ENCODE measurements at regions not wholly inside any gene's neighbourhood (a gene's known extent, or its start where the extent isn't known, plus 50 kb on each side); places are given as distances from the start of the nearest gene placed in this dataset.

DNA sequence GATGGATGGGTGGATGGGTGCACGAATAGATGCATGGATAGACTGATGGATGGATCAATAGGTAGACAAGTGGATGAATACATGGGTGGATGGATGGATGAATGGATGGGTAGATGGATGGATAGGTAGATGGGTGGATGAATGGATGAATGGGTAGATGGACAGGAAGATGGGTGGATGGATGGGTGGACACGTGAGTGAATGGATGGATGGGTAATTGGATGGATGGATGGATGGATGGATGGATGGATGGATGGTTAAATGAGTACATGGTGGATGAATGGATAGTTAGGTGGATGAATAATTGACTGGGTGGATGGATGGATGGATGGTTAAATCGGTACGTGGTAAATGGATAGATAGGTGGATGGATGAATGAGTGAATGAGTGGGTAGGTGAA is 89.7 kb upstream of the ZNF469 start:
- no peak overlapping the region for H3K4me3 ChIP-seq
- DNase-seq = no peak
- in situ Hi-C loops (cut with MboI; ENCODE audit: low sequenced_read_pairs in 4 of 4) = no loop called here
- TF ChIP-seq, protein P1, sequence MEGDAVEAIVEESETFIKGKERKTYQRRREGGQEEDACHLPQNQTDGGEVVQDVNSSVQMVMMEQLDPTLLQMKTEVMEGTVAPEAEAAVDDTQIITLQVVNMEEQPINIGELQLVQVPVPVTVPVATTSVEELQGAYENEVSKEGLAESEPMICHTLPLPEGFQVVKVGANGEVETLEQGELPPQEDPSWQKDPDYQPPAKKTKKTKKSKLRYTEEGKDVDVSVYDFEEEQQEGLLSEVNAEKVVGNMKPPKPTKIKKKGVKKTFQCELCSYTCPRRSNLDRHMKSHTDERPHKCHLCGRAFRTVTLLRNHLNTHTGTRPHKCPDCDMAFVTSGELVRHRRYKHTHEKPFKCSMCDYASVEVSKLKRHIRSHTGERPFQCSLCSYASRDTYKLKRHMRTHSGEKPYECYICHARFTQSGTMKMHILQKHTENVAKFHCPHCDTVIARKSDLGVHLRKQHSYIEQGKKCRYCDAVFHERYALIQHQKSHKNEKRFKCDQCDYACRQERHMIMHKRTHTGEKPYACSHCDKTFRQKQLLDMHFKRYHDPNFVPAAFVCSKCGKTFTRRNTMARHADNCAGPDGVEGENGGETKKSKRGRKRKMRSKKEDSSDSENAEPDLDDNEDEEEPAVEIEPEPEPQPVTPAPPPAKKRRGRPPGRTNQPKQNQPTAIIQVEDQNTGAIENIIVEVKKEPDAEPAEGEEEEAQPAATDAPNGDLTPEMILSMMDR (IDR thresholded peaks at IDR 0.05 in 4 of 5, conservative IDR thresholded peaks at IDR 0.05 in 1 of 5) = no peak
- no peak for TF ChIP-seq POLR2A (IDR thresholded peaks at IDR 0.05)
- H3K4me1 ChIP-seq = no peaks in the 10 kb centered on the region
- intact Hi-C loops (cut with DNase I; ENCODE audit: low total_unique reads) = no loop called here
- H3K9me3 ChIP-seq = no peaks in the 10 kb centered on the region
- peaks cover 0 to 13% (median 7%) of the 10 kb centered on the region in 3 donors for H3K27me3 ChIP-seq
- ATAC-seq = no peak
- H3K36me3 ChIP-seq = no peaks in the 10 kb centered on the region
- H3K27ac ChIP-seq = no peak overlapping the region

DNA sequence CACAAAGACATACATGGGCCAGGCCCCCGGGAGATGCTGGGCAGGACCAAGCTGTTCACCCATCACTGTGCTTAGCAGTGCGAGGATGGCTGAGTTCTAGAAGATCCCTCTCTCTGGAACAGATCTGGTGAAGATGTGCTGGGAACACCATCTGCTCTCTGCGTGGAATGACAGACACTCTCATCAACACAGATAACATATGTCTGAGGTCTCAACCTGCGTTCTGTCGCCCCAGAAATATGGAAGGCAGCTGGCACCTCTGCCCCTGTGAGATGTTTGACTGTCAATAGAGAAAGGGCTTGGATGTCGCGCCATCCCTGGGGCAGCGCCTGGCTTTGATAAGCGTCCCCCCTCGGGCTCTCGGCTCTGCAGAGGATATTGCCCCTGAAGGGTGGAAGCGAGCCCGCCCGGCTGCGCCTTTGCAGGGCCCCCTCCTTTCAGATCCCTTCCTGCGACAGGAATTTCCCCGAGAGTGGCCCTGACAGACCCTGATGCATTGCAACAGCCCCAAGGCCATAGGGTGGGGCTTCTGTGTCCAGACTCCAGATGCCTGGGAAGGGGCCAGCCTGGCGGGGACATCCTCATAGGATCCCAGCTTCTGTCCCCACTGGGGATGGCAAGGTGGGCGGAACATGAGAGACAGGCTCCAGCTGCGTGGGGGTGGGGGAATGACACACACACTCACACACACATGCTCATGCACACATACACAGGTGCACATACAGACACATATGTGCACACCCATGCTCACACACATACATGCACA is 86.9 kb upstream of the ZNF469 start:
- H3K36me3 ChIP-seq = no peaks in the 10 kb centered on the region
- ATAC-seq (no peak), DNase-seq (no peak)
- in situ Hi-C loops (cut with MboI; ENCODE audit: low sequenced_read_pairs in 4 of 4) = no loop called here
- TF ChIP-seq POLR2A (IDR thresholded peaks at IDR 0.05) = no peak
- TF ChIP-seq, protein P1 (IDR thresholded peaks at IDR 0.05 in 4 of 5, conservative IDR thresholded peaks at IDR 0.05 in 1 of 5) = no peak
- no peak overlapping the region for H3K27ac ChIP-seq
- intact Hi-C loops (cut with DNase I; ENCODE audit: low total_unique reads) = no loop called here
- H3K27me3 ChIP-seq = peaks cover 8 to 15% (median 8%) of the 10 kb centered on the region in 3 donors
- H3K4me3 ChIP-seq = no peak overlapping the region
- H3K9me3 ChIP-seq = no peaks in the 10 kb centered on the region
- no peaks in the 10 kb centered on the region for H3K4me1 ChIP-seq

DNA sequence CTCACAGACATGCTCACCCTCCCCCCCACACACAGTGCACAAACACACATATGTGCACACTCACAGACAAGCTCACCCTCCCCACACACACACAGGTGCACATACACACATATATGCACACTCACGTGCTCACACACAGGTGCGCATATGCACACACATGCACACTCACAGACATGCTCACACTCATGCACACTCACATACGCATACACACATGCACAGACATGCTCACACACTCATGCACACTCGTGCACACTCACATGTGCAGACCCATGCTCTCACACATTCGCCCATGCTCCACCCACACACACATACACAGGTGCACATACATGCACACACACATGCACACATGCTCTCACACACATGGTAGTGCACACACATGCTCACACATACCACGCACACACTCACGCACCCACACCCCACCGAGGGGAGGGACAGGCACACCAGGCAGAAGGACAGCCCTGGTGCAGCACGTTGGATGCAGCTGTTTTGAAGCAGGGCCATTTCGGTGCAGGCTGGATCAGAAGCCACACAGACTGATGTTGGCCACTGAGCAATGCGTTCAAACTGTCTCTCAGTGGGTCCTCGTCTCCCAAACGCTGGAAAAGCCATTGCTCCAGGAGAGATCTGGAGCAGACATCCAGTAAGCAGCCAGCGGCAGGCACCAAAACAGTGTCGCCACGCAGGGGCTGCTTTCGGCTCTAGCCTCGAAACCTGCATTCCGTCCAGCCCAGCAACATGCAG is 86.2 kb upstream of the ZNF469 start:
- H3K36me3 ChIP-seq = no peaks in the 10 kb centered on the region
- H3K4me3 ChIP-seq = no peak overlapping the region
- H3K9me3 ChIP-seq = no peaks in the 10 kb centered on the region
- in situ Hi-C loops (cut with MboI; ENCODE audit: low sequenced_read_pairs in 4 of 4) (no loop called here), intact Hi-C loops (cut with DNase I; ENCODE audit: low total_unique reads) (no loop called here)
- no peaks in the 10 kb centered on the region for H3K4me1 ChIP-seq
- peaks cover 10 to 14% (median 12%) of the 10 kb centered on the region in 3 donors for H3K27me3 ChIP-seq
- no peak for DNase-seq
- no peak for ATAC-seq
- no peak overlapping the region for H3K27ac ChIP-seq
- no peak for TF ChIP-seq POLR2A (IDR thresholded peaks at IDR 0.05)
- TF ChIP-seq, protein P1 (IDR thresholded peaks at IDR 0.05 in 4 of 5, conservative IDR thresholded peaks at IDR 0.05 in 1 of 5) = no peak

DNA sequence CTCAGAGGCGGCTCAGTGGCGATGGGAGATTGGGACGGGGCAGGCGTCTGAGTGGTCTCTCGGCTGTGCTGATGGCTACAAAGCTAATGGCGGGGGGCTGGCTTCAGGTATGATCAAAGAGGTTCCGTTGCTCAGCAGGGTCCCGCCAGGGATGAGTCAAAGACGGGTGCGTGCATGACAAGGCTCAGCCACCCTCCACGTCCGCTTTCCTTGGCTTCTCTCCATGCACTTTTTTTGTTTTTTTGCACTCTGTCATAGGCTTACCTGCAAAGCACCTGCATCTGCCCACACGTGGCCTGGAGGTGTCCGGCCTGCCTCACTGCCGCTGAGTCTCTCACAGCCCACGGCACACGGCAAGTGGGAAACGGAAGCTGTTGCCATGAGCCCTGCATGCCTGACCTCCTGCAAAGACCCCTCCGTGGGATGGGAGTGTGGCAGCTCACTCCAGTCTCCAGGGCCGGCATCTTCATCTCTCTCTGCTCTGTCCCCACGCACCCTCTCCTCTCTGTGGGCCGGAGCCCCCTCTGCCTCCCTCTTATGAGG is 85.5 kb upstream of the ZNF469 start:
- DNase-seq (no peak), ATAC-seq (no peak)
- TF ChIP-seq, protein P1 (IDR thresholded peaks at IDR 0.05 in 4 of 5, conservative IDR thresholded peaks at IDR 0.05 in 1 of 5) = no peak
- no peak for TF ChIP-seq POLR2A (IDR thresholded peaks at IDR 0.05)
- Histone ChIP-seq H3K4me3 (no peak overlapping the region), H3K4me1 (no peaks in the 10 kb centered on the region), H3K36me3 (no peaks in the 10 kb centered on the region), H3K9me3 (no peaks in the 10 kb centered on the region), H3K27me3 (peaks cover 10 to 17% (median 16%) of the 10 kb centered on the region in 3 donors), H3K27ac (no peak overlapping the region)
- intact Hi-C loops (cut with DNase I; ENCODE audit: low total_unique reads) (no loop called here), in situ Hi-C loops (cut with MboI; ENCODE audit: low sequenced_read_pairs in 4 of 4) (no loop called here)

Data from gastrocnemius medialis (tissue), 4 donors.